ENCODE measurements at regions not wholly inside any gene's neighbourhood (a gene's known extent, or its start where the extent isn't known, plus 50 kb on each side); places are given as distances from the start of the nearest gene placed in this dataset.

DNA sequence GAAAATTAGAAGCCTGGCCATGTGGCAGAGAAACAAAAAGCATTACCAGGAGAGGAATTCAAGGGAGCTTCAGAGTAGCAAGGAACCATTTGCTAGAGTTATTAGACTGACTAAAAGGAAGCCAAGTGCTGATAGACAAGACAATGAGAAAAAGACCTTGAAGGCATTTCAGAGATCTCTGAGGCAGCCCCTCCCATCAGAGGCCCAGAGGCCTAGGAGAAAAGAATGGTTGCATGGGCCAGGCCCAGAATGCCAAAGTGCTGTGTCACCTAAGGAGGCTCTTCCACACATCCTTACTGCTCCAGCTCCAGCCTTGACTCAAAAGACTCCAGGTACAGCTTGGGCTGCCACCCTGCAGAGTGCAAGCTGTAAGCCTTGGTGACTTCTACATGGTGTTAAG is 61.8 kb upstream of the POU2AF2 start:
- no peak for DNase-seq (ENCODE audit: extremely low read depth, insufficient read length)
- H3K36me3 ChIP-seq (ENCODE audit: control insufficient read depth, insufficient read depth, low read length): no peaks in the 10 kb centered on the region
- no peaks in the 10 kb centered on the region for H3K27me3 ChIP-seq (replicated peaks; ENCODE audit: control insufficient read depth, insufficient read depth, low read length)
- TF ChIP-seq, protein P1, sequence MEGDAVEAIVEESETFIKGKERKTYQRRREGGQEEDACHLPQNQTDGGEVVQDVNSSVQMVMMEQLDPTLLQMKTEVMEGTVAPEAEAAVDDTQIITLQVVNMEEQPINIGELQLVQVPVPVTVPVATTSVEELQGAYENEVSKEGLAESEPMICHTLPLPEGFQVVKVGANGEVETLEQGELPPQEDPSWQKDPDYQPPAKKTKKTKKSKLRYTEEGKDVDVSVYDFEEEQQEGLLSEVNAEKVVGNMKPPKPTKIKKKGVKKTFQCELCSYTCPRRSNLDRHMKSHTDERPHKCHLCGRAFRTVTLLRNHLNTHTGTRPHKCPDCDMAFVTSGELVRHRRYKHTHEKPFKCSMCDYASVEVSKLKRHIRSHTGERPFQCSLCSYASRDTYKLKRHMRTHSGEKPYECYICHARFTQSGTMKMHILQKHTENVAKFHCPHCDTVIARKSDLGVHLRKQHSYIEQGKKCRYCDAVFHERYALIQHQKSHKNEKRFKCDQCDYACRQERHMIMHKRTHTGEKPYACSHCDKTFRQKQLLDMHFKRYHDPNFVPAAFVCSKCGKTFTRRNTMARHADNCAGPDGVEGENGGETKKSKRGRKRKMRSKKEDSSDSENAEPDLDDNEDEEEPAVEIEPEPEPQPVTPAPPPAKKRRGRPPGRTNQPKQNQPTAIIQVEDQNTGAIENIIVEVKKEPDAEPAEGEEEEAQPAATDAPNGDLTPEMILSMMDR (IDR thresholded peaks at IDR 0.05; ENCODE audit: insufficient read depth, low read length, poor library complexity, severe bottlenecking): no peak
- no peak overlapping the region for H3K4me3 ChIP-seq (replicated peaks; ENCODE audit: low read depth, low read length)

DNA sequence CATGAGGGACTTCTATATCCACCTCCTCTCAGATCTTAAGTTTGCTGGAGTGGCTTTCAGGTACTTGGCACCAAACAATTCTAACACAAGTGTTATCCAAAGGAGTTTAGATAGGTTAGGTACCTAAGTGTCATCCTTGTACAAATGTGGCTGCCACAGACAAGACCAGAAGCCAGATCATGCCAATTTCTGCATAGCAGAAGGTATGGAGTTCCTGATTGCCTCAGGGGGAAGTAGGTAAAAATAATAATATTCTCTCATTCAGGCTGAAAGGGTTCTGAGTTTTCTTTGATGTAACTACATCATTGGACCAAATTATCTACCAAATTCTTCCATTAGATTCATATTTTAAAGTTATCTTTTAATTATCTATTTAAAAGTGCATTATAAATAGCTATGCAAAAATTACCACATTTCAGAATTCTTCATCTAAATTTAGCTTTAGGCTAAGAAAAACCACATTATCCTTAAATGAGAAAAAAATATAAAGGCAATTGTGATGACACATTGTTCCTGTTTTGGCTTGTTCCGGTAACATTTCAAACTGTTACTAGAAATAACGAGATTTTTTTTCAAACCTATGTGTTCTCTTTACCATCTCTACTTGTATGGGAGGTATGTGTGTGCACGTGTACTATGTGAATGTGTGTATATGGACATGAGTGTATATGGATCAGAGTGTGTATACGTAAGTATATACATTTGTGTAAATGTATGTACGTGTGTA is 66.2 kb upstream of the POU2AF2 start:
- H3K36me3 ChIP-seq (ENCODE audit: control insufficient read depth, insufficient read depth, low read length): no peaks in the 10 kb centered on the region
- no peaks in the 10 kb centered on the region for H3K27me3 ChIP-seq (replicated peaks; ENCODE audit: control insufficient read depth, insufficient read depth, low read length)
- TF ChIP-seq, protein P1 (IDR thresholded peaks at IDR 0.05; ENCODE audit: insufficient read depth, low read length, poor library complexity, severe bottlenecking): no peak
- H3K4me3 ChIP-seq (replicated peaks; ENCODE audit: low read depth, low read length): no peak overlapping the region
- no peak for DNase-seq (ENCODE audit: extremely low read depth, insufficient read length)

DNA sequence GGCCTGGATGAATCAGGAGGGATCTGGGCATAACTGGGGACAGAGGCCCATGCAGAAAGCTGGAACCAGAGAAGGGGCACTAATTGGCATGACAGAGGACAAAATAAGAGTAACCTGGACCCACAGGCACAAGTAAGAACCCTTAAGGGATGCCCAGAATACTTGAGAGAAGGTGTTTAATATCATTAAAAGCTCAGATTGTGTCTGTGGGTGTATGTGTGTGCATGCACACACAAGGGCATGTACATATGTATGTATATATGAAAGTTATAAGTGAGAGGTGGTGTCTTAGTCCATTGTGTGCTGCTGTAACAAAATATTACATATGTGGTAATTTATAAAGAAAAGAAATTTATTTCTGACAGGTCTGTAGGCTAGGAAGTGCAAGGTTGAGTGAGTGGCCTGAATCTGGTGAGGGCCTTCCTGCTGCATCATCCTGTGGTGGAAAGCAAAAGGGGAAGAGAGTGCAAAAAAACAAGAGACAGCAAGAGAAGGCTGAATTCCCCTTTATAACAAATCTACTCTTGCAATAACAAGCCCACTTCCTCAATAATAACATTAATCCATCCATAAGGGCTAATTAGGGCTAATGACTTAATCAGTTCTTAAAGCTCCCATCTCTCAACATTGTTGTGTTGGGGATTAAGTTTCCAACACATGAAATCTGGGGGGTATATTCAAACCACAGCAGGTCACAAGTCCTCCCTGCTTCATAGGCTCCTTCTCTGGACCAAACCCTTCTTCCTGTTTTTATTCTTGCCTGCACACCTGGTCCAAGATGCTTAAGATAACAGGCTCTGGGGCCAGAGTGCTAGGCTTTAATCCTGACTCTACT is 68.3 kb upstream of the POU2AF2 start:
- Histone ChIP-seq H3K36me3 (ENCODE audit: control insufficient read depth, insufficient read depth, low read length) (no peaks in the 10 kb centered on the region), H3K27me3 (replicated peaks; ENCODE audit: control insufficient read depth, insufficient read depth, low read length) (no peaks in the 10 kb centered on the region), H3K4me3 (replicated peaks; ENCODE audit: low read depth, low read length) (0 out of 2 replicates have a peak overlapping the region, but pooled peaks have one; percentile 13)
- DNase-seq (ENCODE audit: extremely low read depth, insufficient read length): peak; percentile 40
- TF ChIP-seq, protein P1 (IDR thresholded peaks at IDR 0.05; ENCODE audit: insufficient read depth, low read length, poor library complexity, severe bottlenecking): no peak

DNA sequence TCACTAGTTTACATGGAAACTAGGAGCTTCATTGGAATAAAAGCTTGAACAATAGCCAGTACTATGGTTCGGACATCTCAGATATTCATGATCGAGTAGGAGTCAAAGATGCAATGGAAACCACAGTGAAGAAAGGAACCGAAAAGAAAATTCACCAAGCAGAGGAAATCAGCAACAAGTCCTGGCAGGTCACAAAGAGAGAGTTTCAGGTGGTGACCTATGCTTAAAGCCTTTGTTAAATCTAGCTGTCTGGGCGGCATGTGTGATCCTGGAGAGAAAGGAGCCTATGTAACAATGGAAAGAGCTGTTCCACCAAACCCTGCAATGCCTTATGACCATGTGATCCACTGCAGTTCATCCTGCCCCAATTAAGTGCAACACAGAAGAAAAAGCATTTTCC is 68.9 kb upstream of the POU2AF2 start:
- peak; percentile 22 for DNase-seq (ENCODE audit: extremely low read depth, insufficient read length)
- 0 out of 2 replicates have a peak overlapping the region, but pooled peaks have one; percentile 13 for H3K4me3 ChIP-seq (replicated peaks; ENCODE audit: low read depth, low read length)
- TF ChIP-seq, protein P1 (IDR thresholded peaks at IDR 0.05; ENCODE audit: insufficient read depth, low read length, poor library complexity, severe bottlenecking): no peak

DNA sequence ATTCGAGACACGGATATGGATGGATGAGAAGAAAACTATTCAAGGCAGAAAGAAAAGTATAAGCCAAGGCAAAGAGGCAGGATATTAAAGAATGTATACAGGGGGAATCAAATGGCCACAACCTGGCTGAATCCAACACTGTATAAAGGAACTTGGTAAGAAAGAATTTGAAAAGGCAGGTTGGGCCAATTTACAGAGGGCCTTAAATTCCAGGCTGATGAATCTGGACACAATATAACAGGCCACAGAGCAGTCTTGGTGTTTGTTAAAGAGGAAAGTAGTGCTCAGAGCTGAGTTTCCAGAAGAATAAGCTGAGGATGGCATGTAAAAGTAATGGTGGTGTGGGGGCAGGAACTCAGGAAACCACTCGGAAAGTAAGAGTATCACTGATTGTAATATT is 72.3 kb upstream of the POU2AF2 start:
- DNase-seq (ENCODE audit: extremely low read depth, insufficient read length): no peak

More for the DNA sequence above, 68.9 kb upstream of the POU2AF2 start:
- Histone ChIP-seq H3K36me3 (ENCODE audit: control insufficient read depth, insufficient read depth, low read length) (no peaks in the 10 kb centered on the region), H3K27me3 (replicated peaks; ENCODE audit: control insufficient read depth, insufficient read depth, low read length) (no peaks in the 10 kb centered on the region)

More for the DNA sequence above, 72.3 kb upstream of the POU2AF2 start:
- H3K27me3 ChIP-seq (replicated peaks; ENCODE audit: control insufficient read depth, insufficient read depth, low read length): no peaks in the 10 kb centered on the region
- TF ChIP-seq, protein P1 (IDR thresholded peaks at IDR 0.05; ENCODE audit: insufficient read depth, low read length, poor library complexity, severe bottlenecking): no peak
- no peak overlapping the region for H3K4me3 ChIP-seq (replicated peaks; ENCODE audit: low read depth, low read length)
- H3K36me3 ChIP-seq (ENCODE audit: control insufficient read depth, insufficient read depth, low read length): no peaks in the 10 kb centered on the region
